HCT116 (cell line): ENCODE measurements at regions not wholly inside any gene's neighbourhood (a gene's known extent, or its start where the extent isn't known, plus 50 kb on each side); places are given as distances from the start of the nearest gene placed in this dataset.

Source experiments
- ATAC-seq: fragments of 200-7000 bp; cut with Tn5 transposase; 2 replicates; pipeline ENCODE4 v1.9.1; 2020; ENCODE audit warnings: mild to moderate bottlenecking, moderate library complexity
- BruUV-seq: library from RNA; stranded (reverse); fragments of 400-500 nt; replicated peaks from 2 replicates; lab custom pipeline; 2021; lab: Mats Ljungman, UMichigan
- CTCF ChIA-PET: fragments of 300-600 bp; sonication (Branson Sonifier 250); formaldehyde crosslinking; loops from one replicate; lab custom pipeline; 2021; ENCODE audit warnings: antibody characterized with exemption; lab: Charles Lee
- POLR2A ChIA-PET: fragments of 300-600, 350-600 bp; sonication (Branson Sonifier 250); formaldehyde crosslinking; loops from one replicate; lab custom pipeline; 2021; ENCODE audit warnings: antibody characterized with exemption; lab: Charles Lee
- RAD21 ChIA-PET, 2 experiments: fragments of 300-600 bp; sonication (Branson Sonifier 250); formaldehyde crosslinking; loops; one replicate each; lab custom pipeline; 2023; ENCODE audit warnings: low total read pairs in 2 of 2; ENCODE audit not compliant: uncharacterized antibody in 2 of 2, unreplicated experiment in 2 of 2, low non-redundant PET in 1 of 2; lab: Charles Lee
- DNase-seq: peaks from one replicate; pipeline ENCODE4 v3.0.0-alpha.2; 2010; ENCODE audit warnings: low read depth, low spot score
- H2AFZ ChIP-seq: fragments of 200-600 bp; shearing (Covaris generic), sonication (generic); 2 replicates; pipeline ENCODE4 v1.6.1; 2017; ENCODE audit warnings: low read depth, mixed run types, mixed read lengths, antibody characterized with exemption, low read length; ENCODE audit not compliant: poor library complexity, severe bottlenecking
- H3K27ac ChIP-seq: 2 replicates; pipeline ENCODE4 v1.5.1; 2012; ENCODE audit warnings: low read depth, low read length
- H3K27me3 ChIP-seq: fragments of 200-600 bp; sonication (generic); 2 replicates; pipeline ENCODE4 v1.6.1; 2016; ENCODE audit warnings: mixed run types, low read length, mixed read lengths; ENCODE audit not compliant: insufficient read depth
- H3K36me3 ChIP-seq, 2 experiments: fragments of 200-500 bp in 1 of 2; fragments of 200-600 bp in 1 of 2; sonication (Bioruptor generic) in 1 of 2; sonication (generic) in 1 of 2; 2 replicates each; pipeline versions ENCODE4 v1.5.1 to v1.6.1; 2014 to 2016; ENCODE audit warnings: low read length in 2 of 2, inconsistent platforms in 1 of 2, mixed read lengths in 1 of 2, mixed run types in 1 of 2; ENCODE audit not compliant: insufficient read depth in 2 of 2, control insufficient read depth in 1 of 2
- H3K4me1 ChIP-seq, 2 experiments: fragments of 200-600 bp in 1 of 2; sonication (generic) in 1 of 2; 2 replicates each; pipeline versions ENCODE4 v1.5.1 to v1.6.1; 2012 to 2017; ENCODE audit warnings: low read length in 2 of 2, inconsistent platforms in 1 of 2, mild to moderate bottlenecking in 1 of 2, mixed read lengths in 1 of 2, mixed run types in 1 of 2, moderate library complexity in 1 of 2; ENCODE audit not compliant: insufficient read depth in 2 of 2, control insufficient read depth in 1 of 2
- H3K4me2 ChIP-seq: fragments of 200-600 bp; sonication (generic); 2 replicates; pipeline ENCODE4 v1.6.1; 2017; ENCODE audit warnings: mixed run types, low read length, mixed read lengths
- H3K4me3 ChIP-seq, 2 experiments: fragments of 200-600 bp in 1 of 2; sonication (generic) in 1 of 2; replicated peaks in 1 of 2; 2 replicates each; pipeline ENCODE4 v1.5.1; 2011 to 2016; ENCODE audit warnings: low read length in 2 of 2, control low read depth in 1 of 2, low read depth in 1 of 2, mild to moderate bottlenecking in 1 of 2, mixed read lengths in 1 of 2, mixed run types in 1 of 2
- H3K79me2 ChIP-seq: fragments of 200-600 bp; sonication (generic); 2 replicates; pipeline ENCODE4 v1.6.1; 2017; ENCODE audit warnings: mild to moderate bottlenecking, mixed run types, low read length, moderate library complexity, mixed read lengths; ENCODE audit not compliant: insufficient read depth
- H3K9ac ChIP-seq: fragments of 200-600 bp; sonication (generic); 2 replicates; pipeline ENCODE4 v1.6.1; 2016; ENCODE audit warnings: low read length, mixed read lengths
- H3K9me2 ChIP-seq: fragments of 200-600 bp; sonication (generic), shearing (Covaris generic); 2 replicates; pipeline ENCODE4 v1.6.1; 2017; ENCODE audit warnings: mixed run types, mild to moderate bottlenecking, moderate library complexity; ENCODE audit not compliant: insufficient read depth
- H3K9me3 ChIP-seq, 2 experiments: fragments of 200-500 bp in 1 of 2; fragments of 200-600 bp in 1 of 2; sonication (Bioruptor generic) in 1 of 2; sonication (generic) in 1 of 2; 2 replicates each; pipeline ENCODE4 v1.6.1; 2014 to 2017; ENCODE audit warnings: low read length in 2 of 2, mixed read lengths in 2 of 2, inconsistent platforms in 1 of 2, low read depth in 1 of 2, mild to moderate bottlenecking in 1 of 2, mixed run types in 1 of 2, moderate library complexity in 1 of 2; ENCODE audit not compliant: control insufficient read depth in 1 of 2, insufficient read depth in 1 of 2
- H4K20me1 ChIP-seq: fragments of 200-600 bp; sonication (generic), shearing (Covaris generic); 2 replicates; pipeline ENCODE4 v1.6.1; 2017; ENCODE audit warnings: mixed run types, mild to moderate bottlenecking, moderate library complexity; ENCODE audit not compliant: insufficient read depth
- ATF3 ChIP-seq: IDR thresholded peaks from 2 replicates; pipeline ENCODE4 v1.6.1; 2012
- CBX3 ChIP-seq: IDR thresholded peaks from 2 replicates; pipeline ENCODE4 v1.6.1; 2012; ENCODE audit warnings: low read depth
- CEBPB ChIP-seq: IDR thresholded peaks from 2 replicates; pipeline ENCODE4 v1.6.1; 2012; ENCODE audit warnings: low read depth
- CTCF ChIP-seq, 3 experiments: fragments of 200-600 bp in 1 of 3; sonication (generic) in 1 of 3; IDR thresholded peaks in 2 of 3; conservative IDR thresholded peaks in 1 of 3; 2 replicates each; pipeline ENCODE4 v1.5.1; 2012 to 2017; ENCODE audit warnings: low read depth in 2 of 3, low read length in 2 of 3, antibody characterized with exemption in 1 of 3, borderline replicate concordance in 1 of 3, control low read depth in 1 of 3, mild to moderate bottlenecking in 1 of 3, mixed read lengths in 1 of 3, mixed run types in 1 of 3, moderate library complexity in 1 of 3; ENCODE audit not compliant: insufficient read depth in 1 of 3
- ELF1 ChIP-seq: IDR thresholded peaks from 2 replicates; pipeline ENCODE4 v1.6.1; 2012; ENCODE audit warnings: low read depth, borderline replicate concordance
- EZH2 ChIP-seq: fragments of 200-600 bp; sonication (generic); IDR thresholded peaks from 2 replicates; pipeline ENCODE4 v1.6.1; 2017; ENCODE audit warnings: antibody characterized with exemption, mixed run types
- MAX ChIP-seq: IDR thresholded peaks from 2 replicates; pipeline ENCODE4 v1.6.1; 2012
- POLR2AphosphoS5 ChIP-seq: IDR thresholded peaks from 2 replicates; pipeline ENCODE4 v1.6.1; 2011; ENCODE audit warnings: mild to moderate bottlenecking, low read depth, low read length, moderate library complexity
- RAD21 ChIP-seq: IDR thresholded peaks from 2 replicates; pipeline ENCODE4 v1.6.1; 2012; ENCODE audit warnings: low read depth, mild to moderate bottlenecking
- REST ChIP-seq: IDR thresholded peaks from 2 replicates; pipeline ENCODE4 v1.6.1; 2012; ENCODE audit warnings: low read depth
- SIN3A ChIP-seq: IDR thresholded peaks from 2 replicates; pipeline ENCODE4 v1.6.1; 2012; ENCODE audit warnings: low read depth
- SRF ChIP-seq: IDR thresholded peaks from 2 replicates; pipeline ENCODE4 v1.6.1; 2012; ENCODE audit warnings: low read depth
- YY1 ChIP-seq: IDR thresholded peaks from 2 replicates; pipeline ENCODE4 v1.6.1; 2011; ENCODE audit warnings: low read length, low read depth, moderate library complexity, mild to moderate bottlenecking; ENCODE audit not compliant: insufficient replicate concordance; ENCODE audit errors: extremely low read depth
- ZBTB33 ChIP-seq: IDR thresholded peaks from 2 replicates; pipeline ENCODE4 v1.6.1; 2011; ENCODE audit warnings: mild to moderate bottlenecking, low read length, moderate library complexity; ENCODE audit not compliant: insufficient replicate concordance; ENCODE audit errors: extremely low read depth
- ZFX ChIP-seq: fragments of 450-650 bp; IDR thresholded peaks from 2 replicates; pipeline ENCODE4 v1.6.1; 2017
- intact Hi-C: fragments of 100-400 bp; cut with micrococcal nuclease; formaldehyde crosslinking; loops from 2 replicates; pipeline ENCODE4 v1.10.0; 2022

GRCh38 chr4:20046931-20047677, 204.6 kb upstream of the SLIT2 start:
- no peak for TF ChIP-seq SIN3A
- TF ChIP-seq CEBPB = no peak
- TF ChIP-seq ELF1 = no peak
- no peak for TF ChIP-seq YY1
- no peak for TF ChIP-seq SRF
- TF ChIP-seq ATF3 = no peak
- TF ChIP-seq MAX = no peak
- no peak for TF ChIP-seq ZBTB33
- TF ChIP-seq REST = no peak
- TF ChIP-seq CTCF (IDR thresholded peaks at IDR 0.05 in 2 of 3, conservative IDR thresholded peaks at IDR 0.05 in 1 of 3; ENCODE audit: borderline replicate concordance in 1 of 3, insufficient read depth in 1 of 3, low read depth in 2 of 3, low read length in 2 of 3) = no peak
- TF ChIP-seq RAD21 = no peak
- no peak for TF ChIP-seq ZFX
- no peak for TF ChIP-seq CBX3
- no peak for TF ChIP-seq EZH2
- no peak for TF ChIP-seq POLR2AphosphoS5
- Histone ChIP-seq H3K9me2 (no peaks in the 10 kb centered on the region), H2AFZ (no peak overlapping the region), H3K4me3 (no peak overlapping the region), H4K20me1 (no peaks in the 10 kb centered on the region), H3K27me3 (no peaks in the 10 kb centered on the region), H3K9me3 (no peaks in the 10 kb centered on the region), H3K79me2 (no peaks in the 10 kb centered on the region), H3K36me3 (no peaks in the 10 kb centered on the region), H3K4me1 (no peaks in the 10 kb centered on the region), H3K9ac (no peak overlapping the region), H3K4me2 (no peak overlapping the region), H3K27ac (no peak overlapping the region)
- CTCF ChIA-PET = no interaction called here
- intact Hi-C loops = no loop called here
- RAD21 ChIA-PET = no interaction called here
- no peak for DNase-seq
- POLR2A ChIA-PET = no interaction called here
- BruUV-seq = no TSS peak
- no peak for ATAC-seq
